B cell (primary cell): ENCODE measurements at regions not wholly inside any gene's neighbourhood (a gene's known extent, or its start where the extent isn't known, plus 50 kb on each side); places are given as distances from the start of the nearest gene placed in this dataset.

Experiments
- ATAC-seq: fragments of 200-7000 bp; cut with Tn5 transposase; one replicate; pipeline ENCODE4 v1.10.0; 2021; ENCODE audit warnings: low read depth, mild to moderate bottlenecking, moderate number of reproducible peaks, moderate library complexity
- CTCF ChIA-PET: fragments of 350-600 bp; sonication (Branson Sonifier 250); formaldehyde crosslinking; loops from one replicate; lab custom pipeline; 2021; ENCODE audit warnings: antibody characterized with exemption, inconsistent platforms; lab: Charles Lee
- POLR2A ChIA-PET: fragments of 350-600 bp; sonication (Branson Sonifier 250); formaldehyde crosslinking; loops from one replicate; lab custom pipeline; 2021; ENCODE audit warnings: antibody characterized with exemption; lab: Charles Lee
- DNase-seq: peaks from one replicate; pipeline ENCODE4 v3.0.0; 2013
- H2AFZ ChIP-seq: 2 replicates; pipeline ENCODE4 v1.6.1; 2012; ENCODE audit warnings: mild to moderate bottlenecking, low read depth, low read length; ENCODE audit not compliant: insufficient read depth, poor library complexity, severe bottlenecking
- H3K27ac ChIP-seq, 2 donors: 1 replicate in 1 of 2; 2 replicates in 1 of 2; pipeline ENCODE4 v1.5.1; 2012 to 2013; ENCODE audit warnings: low read length in 2 of 2, mild to moderate bottlenecking in 2 of 2, moderate library complexity in 1 of 2
- H3K27me3 ChIP-seq, 4 experiments: fragments of 200-600 bp in 1 of 4; sonication (generic) in 1 of 4; replicated peaks in 1 of 4; 1 replicate in 2 of 4; 2 replicates in 2 of 4; pipeline versions ENCODE4 v1.6.1 to v1.7.0; 2013 to 2016; ENCODE audit warnings: low read length in 3 of 4, mild to moderate bottlenecking in 2 of 4, mixed read lengths in 1 of 4, moderate library complexity in 1 of 4; ENCODE audit not compliant: insufficient read depth in 4 of 4, control insufficient read depth in 3 of 4; ENCODE audit errors: control extremely low read depth in 1 of 4
- H3K36me3 ChIP-seq, 2 experiments: replicated peaks in 1 of 2; 1 replicate in 1 of 2; 2 replicates in 1 of 2; pipeline versions ENCODE4 v1.6.1 to v1.7.1; 2013; ENCODE audit warnings: low read length in 1 of 2; ENCODE audit not compliant: insufficient read depth in 2 of 2, control insufficient read depth in 1 of 2; ENCODE audit errors: control extremely low read depth in 1 of 2, extremely low read depth in 1 of 2
- H3K4me1 ChIP-seq, 2 donors: fragments of 200-600 bp in 1 of 2; sonication (generic) in 1 of 2; 1 replicate in 1 of 2; 2 replicates in 1 of 2; pipeline versions ENCODE4 v1.5.1 to v1.6.1; 2013 to 2017; ENCODE audit warnings: low read length in 2 of 2; ENCODE audit not compliant: control insufficient read depth in 2 of 2, insufficient read depth in 2 of 2
- H3K4me2 ChIP-seq: replicated peaks from 2 replicates; pipeline ENCODE3; 2012; ENCODE audit warnings: mild to moderate bottlenecking, low read depth, low read length; ENCODE audit not compliant: poor library complexity, severe bottlenecking
- H3K4me3 ChIP-seq, 5 experiments: fragments of 200-600 bp in 1 of 5; sonication (generic) in 1 of 5; 1 replicate in 3 of 5; 2 replicates in 2 of 5; pipeline versions ENCODE4 v1.5.1 to v1.7.0; 2011 to 2016; ENCODE audit warnings: low read length in 4 of 5, mild to moderate bottlenecking in 4 of 5, low read depth in 2 of 5, control low read depth in 1 of 5, moderate library complexity in 1 of 5; ENCODE audit not compliant: insufficient read depth in 1 of 5; ENCODE audit errors: control extremely low read depth in 1 of 5, extremely low read depth in 1 of 5
- H3K79me2 ChIP-seq: fragments of 200-600 bp; sonication (generic); one replicate; pipeline ENCODE4 v1.6.0; 2016; ENCODE audit warnings: low read length; ENCODE audit not compliant: control insufficient read depth, insufficient read depth
- H3K9ac ChIP-seq: fragments of 200-600 bp; sonication (generic); 2 replicates; pipeline ENCODE4 v1.6.1; 2017; ENCODE audit warnings: mild to moderate bottlenecking, low read length, moderate library complexity
- H3K9me3 ChIP-seq, 3 donors: one replicate each; pipeline versions ENCODE4 v1.6.1 to v1.7.1; 2013; ENCODE audit warnings: low read length in 2 of 3; ENCODE audit not compliant: control insufficient read depth in 2 of 3, insufficient read depth in 1 of 3; ENCODE audit errors: control extremely low read depth in 1 of 3
- H4K20me1 ChIP-seq: 2 replicates; pipeline ENCODE4 v1.6.0; 2012; ENCODE audit warnings: mild to moderate bottlenecking, low read length; ENCODE audit not compliant: insufficient read depth, control insufficient read depth, poor library complexity, severe bottlenecking
- H3K27ac Mint-ChIP-seq: one replicate; pipeline ENCODE4 v1.8.0; 2021; ENCODE audit warnings: mixed read lengths
- H3K27me3 Mint-ChIP-seq: one replicate; pipeline ENCODE4 v1.8.0; 2021; ENCODE audit warnings: mixed read lengths
- H3K4me1 Mint-ChIP-seq: one replicate; pipeline ENCODE4 v1.8.0; 2021; ENCODE audit warnings: mixed read lengths
- H3K4me3 Mint-ChIP-seq: one replicate; pipeline ENCODE4 v1.8.0; 2021; ENCODE audit warnings: mixed read lengths
- H3K9me3 Mint-ChIP-seq: one replicate; pipeline ENCODE4 v1.8.0; 2022; ENCODE audit warnings: mixed read lengths; ENCODE audit not compliant: insufficient read depth
- EZH2 ChIP-seq: IDR thresholded peaks from 2 replicates; pipeline ENCODE4 v1.6.1; 2012; ENCODE audit warnings: borderline replicate concordance, low read depth, mild to moderate bottlenecking, moderate library complexity, low read length; ENCODE audit not compliant: insufficient read depth, poor library complexity, severe bottlenecking
- WGBS: methylation state at CpG from one replicate; pipeline ENCODE4 v1.1.5; 2013; ENCODE audit warnings: missing lambda C conversion rate; ENCODE audit not compliant: insufficient coverage; 5-methylcytosine and 5-hydroxymethylcytosine counted together
- intact Hi-C: fragments of 100-400 bp; cut with micrococcal nuclease; formaldehyde crosslinking; loops from one replicate; pipeline ENCODE4 v1.10.0; 2022
- TF ChIP-seq, protein P1 (sequence below): fragments of 200-600 bp; IDR thresholded peaks from one replicate; pipeline ENCODE4 v1.8.0; 2022; ENCODE audit warnings: antibody characterized with exemption, mild to moderate bottlenecking

DNA sequence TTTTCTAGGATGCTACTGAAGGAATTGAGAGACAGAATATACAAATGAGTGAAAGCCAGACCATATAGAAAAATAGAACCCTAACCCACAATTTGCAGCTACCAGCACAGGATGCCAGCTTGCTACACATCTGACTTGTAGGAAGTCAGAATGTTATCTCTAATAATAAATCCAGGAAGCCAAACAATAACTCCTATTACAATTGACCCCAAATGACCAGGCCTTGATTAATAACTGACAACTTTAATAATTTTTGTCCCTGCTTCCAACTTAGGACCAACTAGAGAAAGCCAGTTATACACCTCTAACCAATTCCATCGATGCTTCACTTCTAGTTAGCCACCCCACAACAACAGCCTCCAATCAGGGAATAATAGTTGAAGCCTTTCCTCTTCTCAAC is 193.4 kb downstream of the CASP12 start:
- ChIA-PET CTCF (no interaction called here), POLR2A (no interaction called here)
- Histone ChIP-seq H3K27ac (no peak overlapping the region), H3K36me3 (no peaks in the 10 kb centered on the region), H3K27me3 (no peaks in the 10 kb centered on the region), H4K20me1 (no peaks in the 10 kb centered on the region), H3K9me3 (no peaks in the 10 kb centered on the region), H3K4me2 (peak overlapping the region; percentile 68), H3K4me1 (peaks cover 21 to 23% of the 10 kb centered on the region in 2 donors), H3K4me3 (peak overlapping the region in 1 of 5 experiments; percentile 51), H2AFZ (peak overlapping the region; percentile 70), H3K9ac (no peak overlapping the region), H3K79me2 (no peaks in the 10 kb centered on the region)
- H3K27me3 Mint-ChIP-seq, result no peaks in the 10 kb centered on the region
- H3K9me3 Mint-ChIP-seq, result no peaks in the 10 kb centered on the region
- 50% methylated on average over 1 of the region's 1 CpG for WGBS
- peak overlapping the region; percentile 62 for H3K4me3 Mint-ChIP-seq
- no peak for DNase-seq
- intact Hi-C loops, result loop anchor here (5.0 to 10.0 kb wide), 3 partner anchors 100 to 1317 kb away; partner anchors contain the start of genes CASP1 and MSANTD4
- no peak for ATAC-seq
- H3K27ac Mint-ChIP-seq, result peak overlapping the region; percentile 80
- peaks cover 22% of the 10 kb centered on the region for H3K4me1 Mint-ChIP-seq
- TF ChIP-seq, protein P1, sequence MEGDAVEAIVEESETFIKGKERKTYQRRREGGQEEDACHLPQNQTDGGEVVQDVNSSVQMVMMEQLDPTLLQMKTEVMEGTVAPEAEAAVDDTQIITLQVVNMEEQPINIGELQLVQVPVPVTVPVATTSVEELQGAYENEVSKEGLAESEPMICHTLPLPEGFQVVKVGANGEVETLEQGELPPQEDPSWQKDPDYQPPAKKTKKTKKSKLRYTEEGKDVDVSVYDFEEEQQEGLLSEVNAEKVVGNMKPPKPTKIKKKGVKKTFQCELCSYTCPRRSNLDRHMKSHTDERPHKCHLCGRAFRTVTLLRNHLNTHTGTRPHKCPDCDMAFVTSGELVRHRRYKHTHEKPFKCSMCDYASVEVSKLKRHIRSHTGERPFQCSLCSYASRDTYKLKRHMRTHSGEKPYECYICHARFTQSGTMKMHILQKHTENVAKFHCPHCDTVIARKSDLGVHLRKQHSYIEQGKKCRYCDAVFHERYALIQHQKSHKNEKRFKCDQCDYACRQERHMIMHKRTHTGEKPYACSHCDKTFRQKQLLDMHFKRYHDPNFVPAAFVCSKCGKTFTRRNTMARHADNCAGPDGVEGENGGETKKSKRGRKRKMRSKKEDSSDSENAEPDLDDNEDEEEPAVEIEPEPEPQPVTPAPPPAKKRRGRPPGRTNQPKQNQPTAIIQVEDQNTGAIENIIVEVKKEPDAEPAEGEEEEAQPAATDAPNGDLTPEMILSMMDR, result no peak
- no peak for TF ChIP-seq EZH2

- Histone ChIP-seq H4K20me1 (no peaks in the 10 kb centered on the region), H3K9me3 (no peaks in the 10 kb centered on the region), H3K27me3 (no peaks in the 10 kb centered on the region), H2AFZ (peak overlapping the region; percentile 70), H3K9ac (no peak overlapping the region), H3K36me3 (no peaks in the 10 kb centered on the region), H3K27ac (no peak overlapping the region), H3K4me1 (peaks cover 21 to 23% of the 10 kb centered on the region in 2 donors), H3K4me2 (no peak overlapping the region), H3K79me2 (no peaks in the 10 kb centered on the region), H3K4me3 (no peak overlapping the region)
- CTCF ChIA-PET, result no interaction called here
- no peak for TF ChIP-seq EZH2
- TF ChIP-seq, protein P1, result no peak
- WGBS, result 100% methylated on average over 1 of the region's 2 CpGs
- peak overlapping the region; percentile 62 for H3K4me3 Mint-ChIP-seq
- H3K27me3 Mint-ChIP-seq, result no peaks in the 10 kb centered on the region
- H3K4me1 Mint-ChIP-seq, result peaks cover 22% of the 10 kb centered on the region
- ATAC-seq (no peak), DNase-seq (no peak)
- peak overlapping the region; percentile 80 for H3K27ac Mint-ChIP-seq
- intact Hi-C loops, result loop anchor here (10.0 kb wide), 2 partner anchors 101 to 331 kb away; partner anchors contain the start of gene CASP1
- POLR2A ChIA-PET, result no interaction called here
- H3K9me3 Mint-ChIP-seq, result no peaks in the 10 kb centered on the region
Measured at GRCh38 chr11:104704146-104704830, 194.0 kb downstream of the CASP12 start.
